ENCODE measurements at regions not wholly inside any gene's neighbourhood (a gene's known extent, or its start where the extent isn't known, plus 50 kb on each side); places are given as distances from the start of the nearest gene placed in this dataset.

DNA sequence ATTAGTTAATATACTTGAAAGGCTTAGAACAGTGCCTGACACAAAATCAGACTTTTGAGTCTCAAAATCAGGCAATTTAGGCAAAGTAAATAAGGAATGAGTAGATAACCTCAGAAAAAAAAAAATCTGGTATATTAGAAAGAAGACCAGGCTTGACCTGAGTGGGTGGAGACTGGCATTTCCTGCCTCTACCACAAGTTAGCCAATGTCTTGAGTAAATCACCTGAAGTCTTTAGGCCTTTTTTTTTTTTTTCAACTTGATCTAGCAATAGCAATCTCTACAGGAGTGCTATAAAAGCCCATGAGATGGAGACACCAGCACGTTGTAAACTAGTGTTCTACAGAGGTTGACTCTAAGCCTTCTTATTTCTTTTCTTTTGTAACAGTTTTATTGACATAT is 104.2 kb upstream of the RASEF start:
- Mint-ChIP-seq H3K36me3 (ENCODE audit: insufficient read depth, unreplicated experiment) (no peaks in the 10 kb centered on the region), H3K9me3 (ENCODE audit: unreplicated experiment) (no peaks in the 10 kb centered on the region), H3K4me3 (ENCODE audit: unreplicated experiment) (no peak overlapping the region), H3K27me3 (ENCODE audit: insufficient read depth, unreplicated experiment) (no peaks in the 10 kb centered on the region), H3K27ac (ENCODE audit: unreplicated experiment) (no peak overlapping the region), H3K4me1 (ENCODE audit: low read depth, unreplicated experiment) (no peaks in the 10 kb centered on the region)
- DNase-seq, result no peak
- intact Hi-C loops (cut with micrococcal nuclease; ENCODE audit: unreplicated experiment), result no loop called here
- Histone ChIP-seq H3K4me3 (ENCODE audit: low read depth, low read length) (no peak overlapping the region), H3K27me3 (replicated peaks; ENCODE audit: control insufficient read depth, insufficient read depth, low read length) (no peaks in the 10 kb centered on the region), H3K36me3 (ENCODE audit: control insufficient read depth, insufficient read depth, low read length) (no peaks in the 10 kb centered on the region), H3K4me1 (no peaks in the 10 kb centered on the region), H3K9me3 (no peaks in the 10 kb centered on the region)
- BruUV-seq (replicated peaks), result no TSS peak
- POLR2A ChIA-PET, result no interaction called here
- TF ChIP-seq, protein P1, sequence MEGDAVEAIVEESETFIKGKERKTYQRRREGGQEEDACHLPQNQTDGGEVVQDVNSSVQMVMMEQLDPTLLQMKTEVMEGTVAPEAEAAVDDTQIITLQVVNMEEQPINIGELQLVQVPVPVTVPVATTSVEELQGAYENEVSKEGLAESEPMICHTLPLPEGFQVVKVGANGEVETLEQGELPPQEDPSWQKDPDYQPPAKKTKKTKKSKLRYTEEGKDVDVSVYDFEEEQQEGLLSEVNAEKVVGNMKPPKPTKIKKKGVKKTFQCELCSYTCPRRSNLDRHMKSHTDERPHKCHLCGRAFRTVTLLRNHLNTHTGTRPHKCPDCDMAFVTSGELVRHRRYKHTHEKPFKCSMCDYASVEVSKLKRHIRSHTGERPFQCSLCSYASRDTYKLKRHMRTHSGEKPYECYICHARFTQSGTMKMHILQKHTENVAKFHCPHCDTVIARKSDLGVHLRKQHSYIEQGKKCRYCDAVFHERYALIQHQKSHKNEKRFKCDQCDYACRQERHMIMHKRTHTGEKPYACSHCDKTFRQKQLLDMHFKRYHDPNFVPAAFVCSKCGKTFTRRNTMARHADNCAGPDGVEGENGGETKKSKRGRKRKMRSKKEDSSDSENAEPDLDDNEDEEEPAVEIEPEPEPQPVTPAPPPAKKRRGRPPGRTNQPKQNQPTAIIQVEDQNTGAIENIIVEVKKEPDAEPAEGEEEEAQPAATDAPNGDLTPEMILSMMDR (IDR thresholded peaks at IDR 0.05; ENCODE audit: insufficient read depth in 1 of 2, low read depth in 1 of 2, low read length in 1 of 2, severe bottlenecking in 1 of 2, unreplicated experiment in 1 of 2), result no peak
- CTCF ChIA-PET, result no interaction called here

- Histone ChIP-seq H3K27me3 (replicated peaks; ENCODE audit: control insufficient read depth, insufficient read depth, low read length) (no peaks in the 10 kb centered on the region), H3K4me1 (no peaks in the 10 kb centered on the region), H3K36me3 (ENCODE audit: control insufficient read depth, insufficient read depth, low read length) (no peaks in the 10 kb centered on the region), H3K4me3 (ENCODE audit: low read depth, low read length) (no peak overlapping the region), H3K9me3 (no peaks in the 10 kb centered on the region)
- Mint-ChIP-seq H3K4me3 (ENCODE audit: unreplicated experiment) (no peak overlapping the region), H3K36me3 (ENCODE audit: insufficient read depth, unreplicated experiment) (no peaks in the 10 kb centered on the region), H3K27ac (ENCODE audit: unreplicated experiment) (no peak overlapping the region), H3K4me1 (ENCODE audit: low read depth, unreplicated experiment) (no peaks in the 10 kb centered on the region), H3K27me3 (ENCODE audit: insufficient read depth, unreplicated experiment) (no peaks in the 10 kb centered on the region), H3K9me3 (ENCODE audit: unreplicated experiment) (no peaks in the 10 kb centered on the region)
- ChIA-PET CTCF (no interaction called here), POLR2A (no interaction called here)
- TF ChIP-seq, protein P1 (IDR thresholded peaks at IDR 0.05; ENCODE audit: insufficient read depth in 1 of 2, low read depth in 1 of 2, low read length in 1 of 2, severe bottlenecking in 1 of 2, unreplicated experiment in 1 of 2), result no peak
- DNase-seq, result peak; percentile 2 to 35
- intact Hi-C loops (cut with micrococcal nuclease; ENCODE audit: unreplicated experiment), result no loop called here
- no TSS peak for BruUV-seq (replicated peaks)
These were observed 103.4 kb upstream of the RASEF start for GRCh38 chr9:83166372-83166771.

DNA sequence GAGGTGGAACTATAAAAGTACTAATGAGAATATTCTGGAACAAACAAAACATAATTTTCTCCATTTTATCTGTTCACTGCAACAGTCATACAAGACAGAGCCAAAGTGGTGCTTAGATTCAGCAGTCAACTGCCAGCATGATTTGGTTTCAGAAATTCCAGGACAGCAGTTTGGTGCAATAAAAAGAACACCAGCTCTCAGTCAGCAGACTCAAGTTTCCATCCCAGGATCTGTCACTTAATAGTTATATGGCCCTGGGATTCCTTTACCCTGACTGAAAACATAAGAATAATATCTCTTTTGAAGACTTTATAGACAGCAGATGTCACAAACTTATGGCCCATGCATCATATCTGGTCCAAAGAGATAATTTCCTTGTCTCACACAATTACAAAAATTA is 92.8 kb upstream of the RASEF start:
- intact Hi-C loops (cut with micrococcal nuclease; ENCODE audit: unreplicated experiment), result no loop called here
- Histone ChIP-seq H3K36me3 (ENCODE audit: control insufficient read depth, insufficient read depth, low read length) (no peaks in the 10 kb centered on the region), H3K27me3 (replicated peaks; ENCODE audit: control insufficient read depth, insufficient read depth, low read length) (no peaks in the 10 kb centered on the region), H3K4me3 (ENCODE audit: low read depth, low read length) (no peak overlapping the region), H3K4me1 (no peaks in the 10 kb centered on the region), H3K9me3 (no peaks in the 10 kb centered on the region)
- H3K4me3 Mint-ChIP-seq (ENCODE audit: unreplicated experiment), result no peak overlapping the region
- H3K4me1 Mint-ChIP-seq (ENCODE audit: low read depth, unreplicated experiment), result no peaks in the 10 kb centered on the region
- BruUV-seq (replicated peaks), result no TSS peak
- H3K27ac Mint-ChIP-seq (ENCODE audit: unreplicated experiment), result no peak overlapping the region
- ChIA-PET POLR2A (no interaction called here), CTCF (no interaction called here)
- DNase-seq, result no peak
- no peaks in the 10 kb centered on the region for H3K36me3 Mint-ChIP-seq (ENCODE audit: insufficient read depth, unreplicated experiment)
- no peaks in the 10 kb centered on the region for H3K9me3 Mint-ChIP-seq (ENCODE audit: unreplicated experiment)
- peaks cover 5% of the 10 kb centered on the region for H3K27me3 Mint-ChIP-seq (ENCODE audit: insufficient read depth, unreplicated experiment)
- TF ChIP-seq, protein P1 (IDR thresholded peaks at IDR 0.05; ENCODE audit: insufficient read depth in 1 of 2, low read depth in 1 of 2, low read length in 1 of 2, severe bottlenecking in 1 of 2, unreplicated experiment in 1 of 2), result no peak
